ENCODE measurements at regions not wholly inside any gene's neighbourhood (a gene's known extent, or its start where the extent isn't known, plus 50 kb on each side); places are given as distances from the start of the nearest gene placed in this dataset.
"Not testable (repeated sequence)": the region's sequence is repeated elsewhere in the genome, so short reads cannot be mapped to it uniquely, and the experiment has no call there.

DNA sequence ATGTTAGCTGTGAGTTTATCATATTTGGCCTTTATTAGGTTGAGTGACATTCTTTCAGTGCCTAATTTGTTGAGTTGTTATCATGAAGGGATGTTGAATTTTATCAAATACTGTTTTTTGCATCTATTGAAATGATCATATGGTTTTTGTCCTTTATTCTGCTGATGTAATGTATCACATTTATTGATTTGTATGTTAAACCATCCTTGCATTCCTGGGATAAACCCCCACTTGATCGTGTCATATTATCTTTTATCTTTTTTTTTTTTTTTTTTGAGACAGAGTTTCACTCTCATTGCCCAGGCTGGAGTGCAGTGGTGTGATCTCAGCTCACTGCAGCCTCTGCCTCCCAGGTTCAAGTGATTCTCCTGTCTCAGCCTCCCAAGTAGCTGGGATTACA lies 51.9 kb upstream of the MFGE8 start:
- DNase-seq, result not testable (repeated sequence)

DNA sequence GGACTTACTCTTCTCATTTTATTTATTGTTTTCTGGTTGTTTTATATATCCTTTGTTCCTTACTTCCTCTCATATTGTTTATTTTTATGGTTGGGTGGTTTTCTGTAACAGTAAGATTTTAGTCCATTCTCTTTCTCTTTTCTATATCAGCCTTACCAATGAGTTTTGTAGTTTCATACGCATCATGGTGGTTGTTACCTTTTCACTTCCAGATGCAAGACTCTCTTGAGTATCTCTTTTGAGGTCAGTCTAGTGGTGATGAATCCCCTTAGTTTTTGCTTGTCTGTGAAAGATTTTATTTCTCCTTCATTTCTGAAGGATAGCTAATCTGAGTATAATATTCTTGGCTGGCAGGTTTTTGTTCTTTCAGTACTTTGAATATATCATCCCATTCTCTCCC lies 57.1 kb upstream of the MFGE8 start:
- DNase-seq, result no peak

DNA sequence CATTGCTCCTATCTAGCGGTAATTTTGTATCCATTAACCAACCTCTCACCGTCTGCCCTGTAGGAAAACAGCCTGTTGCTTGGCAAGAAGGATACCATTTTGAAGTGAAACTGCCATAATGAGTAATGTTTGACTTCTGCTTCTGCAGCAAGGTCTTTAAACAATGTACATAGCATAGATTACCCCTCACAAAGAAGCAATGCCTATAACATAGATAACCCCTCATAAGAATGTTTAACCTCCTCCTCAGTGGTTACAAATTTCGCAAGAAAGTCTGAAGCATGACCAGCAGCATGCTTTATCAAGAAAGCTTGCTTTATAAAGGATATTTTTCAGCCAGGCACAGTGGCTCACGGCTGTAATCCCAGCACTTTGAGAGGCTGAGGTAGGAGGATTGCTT lies 61.2 kb upstream of the MFGE8 start:
- no peak for DNase-seq

DNA sequence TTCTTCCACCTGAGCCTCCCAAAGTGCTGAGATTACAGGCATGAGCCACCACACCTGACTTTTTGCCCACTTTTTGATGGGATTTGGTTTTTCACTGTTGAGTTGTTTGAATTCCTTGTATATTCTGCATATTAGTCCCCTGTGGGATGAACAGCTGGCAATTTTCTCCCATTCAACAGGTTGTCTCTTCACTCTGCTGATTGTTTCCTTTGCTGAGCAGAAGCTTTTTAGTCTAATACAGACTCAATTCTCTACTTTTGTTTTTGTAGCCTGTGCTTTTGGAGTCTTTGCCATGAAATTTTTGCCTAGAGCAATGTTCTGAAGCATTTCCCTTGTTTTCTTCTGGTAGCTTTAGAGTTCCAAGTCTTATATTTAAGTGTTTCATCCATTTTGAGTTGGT lies 62.7 kb upstream of the MFGE8 start:
- DNase-seq, result no peak

DNA sequence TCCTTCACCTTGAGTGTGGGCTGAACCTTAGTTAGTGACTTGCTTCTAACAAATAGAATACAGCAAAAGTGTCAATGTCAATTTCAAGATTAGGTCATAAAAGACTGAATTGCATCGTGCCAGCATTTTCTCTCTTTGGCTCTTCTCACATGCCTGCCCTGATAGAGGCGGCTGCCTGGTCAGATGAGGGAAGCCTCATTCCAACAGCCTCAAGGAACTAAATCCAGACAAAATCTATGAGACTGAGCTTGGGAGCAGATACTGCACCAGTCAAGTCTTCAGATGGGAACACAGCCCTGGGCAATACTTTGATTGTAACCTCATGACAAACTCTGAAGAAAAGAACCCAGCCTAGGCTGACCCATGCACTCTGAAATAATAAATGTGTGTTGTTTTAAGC lies 63.5 kb upstream of the MFGE8 start:
- DNase-seq, result no peak

DNA sequence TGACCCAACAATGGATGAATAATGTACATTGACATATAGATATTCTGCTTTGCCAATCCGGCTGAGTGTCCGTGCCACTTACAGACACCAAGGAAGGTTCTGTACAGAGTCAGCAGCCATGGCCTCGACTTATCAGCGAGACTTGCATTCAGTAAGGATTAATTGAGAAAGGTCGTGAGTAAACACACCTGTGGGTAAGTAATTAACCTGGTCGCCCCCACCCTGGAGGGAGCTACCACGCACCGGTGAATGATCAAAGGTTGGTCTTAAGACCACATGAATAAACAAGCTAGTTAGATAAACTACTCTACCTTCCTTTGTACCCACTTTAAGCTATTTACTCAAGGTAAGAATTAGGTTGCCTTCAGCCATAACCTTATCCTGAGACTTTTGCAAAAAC lies 66.5 kb upstream of the MFGE8 start:
- no peak for DNase-seq

DNA sequence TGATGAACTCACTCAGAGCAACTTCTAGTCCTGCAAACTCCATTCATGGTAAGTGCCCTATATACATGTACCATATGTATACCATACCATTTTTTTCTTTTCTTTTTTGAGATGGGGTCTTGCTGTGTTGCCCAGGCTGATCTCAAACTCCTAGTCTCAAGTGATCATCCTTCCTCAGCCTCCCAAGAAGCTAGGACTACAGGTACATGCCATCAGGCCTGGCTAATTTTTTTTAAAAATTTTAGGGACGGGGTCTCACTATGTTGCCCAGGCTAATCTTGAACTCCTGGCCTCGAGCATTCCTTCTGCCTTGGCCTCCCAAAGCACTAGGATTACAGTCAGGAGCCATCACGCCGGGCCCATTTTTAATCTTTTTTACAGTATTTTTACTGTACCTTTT lies 67.3 kb upstream of the MFGE8 start:
- no peak for DNase-seq

DNA sequence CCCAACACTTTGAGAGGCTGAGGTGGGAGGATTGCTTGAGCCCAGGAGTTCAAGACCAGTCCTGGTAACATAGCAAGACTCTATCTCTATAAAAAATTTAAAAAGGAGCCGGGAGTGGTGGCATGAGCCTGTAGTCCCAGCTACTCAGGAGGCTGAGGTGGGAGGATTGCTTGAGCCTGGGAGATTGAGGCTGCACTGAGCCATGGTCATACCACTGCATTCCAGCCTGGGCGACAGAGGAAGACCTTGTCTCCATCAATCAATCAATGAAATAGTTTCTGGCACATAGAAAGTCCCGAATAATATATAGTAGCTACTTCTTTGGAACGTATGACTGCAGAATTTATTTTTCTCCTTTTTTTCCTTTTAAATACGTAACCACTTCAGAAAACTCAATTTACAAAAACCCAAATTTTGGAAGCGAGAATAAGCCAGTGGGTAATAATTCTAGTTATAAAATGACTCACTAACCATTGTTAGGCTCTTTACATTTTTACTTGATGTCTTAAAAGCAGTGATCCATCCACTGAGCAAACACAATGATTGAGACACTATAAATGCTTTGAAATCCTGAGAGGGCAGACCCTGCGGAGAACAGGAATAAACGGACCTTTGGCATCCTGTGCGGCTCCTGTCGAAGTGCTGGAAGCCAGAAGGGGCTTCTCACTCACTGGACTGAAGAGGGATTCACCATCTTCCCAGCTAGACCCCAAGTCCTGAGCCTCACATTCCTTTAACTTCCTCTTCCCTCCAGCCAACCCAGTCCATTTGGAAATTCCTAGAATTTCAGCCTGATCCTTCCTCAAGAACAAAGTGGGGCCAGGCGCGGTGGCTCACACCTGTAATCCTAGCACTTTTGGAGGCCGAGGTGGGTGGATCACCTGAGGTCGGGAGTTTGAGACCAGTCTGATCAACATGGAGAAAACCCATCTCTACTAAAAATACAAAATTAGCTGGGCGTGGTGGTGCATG lies 68.4 kb upstream of the MFGE8 start:
- no peak for DNase-seq

DNA sequence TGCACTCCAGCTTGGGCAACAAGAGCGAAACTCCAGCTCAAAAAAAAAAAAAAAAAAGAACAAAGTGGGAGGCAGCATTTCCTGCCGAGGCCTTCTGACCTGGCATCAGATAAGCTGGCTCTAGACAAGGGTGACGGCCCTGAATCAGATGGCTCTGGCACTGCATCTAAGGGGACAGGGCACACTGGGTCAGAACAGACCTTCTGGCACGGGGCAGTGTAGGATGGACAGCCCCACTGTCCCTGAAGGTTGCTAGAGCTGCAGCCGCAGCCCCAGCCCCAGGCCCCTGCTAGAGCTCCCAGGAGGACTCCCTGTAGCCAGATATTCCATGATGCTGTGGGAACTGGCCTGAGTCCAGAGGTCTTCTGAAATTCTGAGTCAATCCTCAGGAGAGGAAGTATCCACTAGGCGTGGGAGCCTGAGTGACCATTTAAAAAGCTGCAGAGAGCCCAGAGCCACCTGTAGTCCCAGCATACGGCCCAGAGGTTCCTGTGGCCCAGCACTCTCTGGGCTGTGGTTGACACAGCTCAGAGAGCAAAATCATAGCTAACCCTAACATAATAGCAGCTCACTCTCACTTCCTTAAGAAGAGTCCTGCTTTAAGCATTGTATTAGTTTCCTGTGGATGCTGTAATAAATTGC lies 69.2 kb upstream of the MFGE8 start:
- DNase-seq, result peak; percentile 56

DNA sequence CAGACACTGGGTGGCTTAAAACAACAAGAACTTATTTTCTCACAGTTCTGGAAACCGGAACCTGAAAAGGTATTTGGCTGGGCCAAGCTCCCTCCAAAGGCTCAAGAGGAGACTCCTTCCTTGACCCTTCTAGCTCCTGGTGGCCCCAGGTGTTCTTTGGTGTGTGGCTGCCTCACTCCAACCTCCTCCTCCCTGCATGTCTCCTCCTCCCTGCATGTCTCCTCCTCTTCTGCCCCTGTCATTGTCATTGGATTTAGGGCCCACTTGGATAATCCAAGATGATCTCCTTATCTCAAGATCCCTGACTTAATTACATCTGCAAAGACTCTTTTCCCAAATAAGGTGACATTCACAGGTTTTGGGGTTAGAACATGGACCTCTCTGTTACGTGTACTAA lies 69.8 kb upstream of the MFGE8 start:
- no peak for DNase-seq

DNA sequence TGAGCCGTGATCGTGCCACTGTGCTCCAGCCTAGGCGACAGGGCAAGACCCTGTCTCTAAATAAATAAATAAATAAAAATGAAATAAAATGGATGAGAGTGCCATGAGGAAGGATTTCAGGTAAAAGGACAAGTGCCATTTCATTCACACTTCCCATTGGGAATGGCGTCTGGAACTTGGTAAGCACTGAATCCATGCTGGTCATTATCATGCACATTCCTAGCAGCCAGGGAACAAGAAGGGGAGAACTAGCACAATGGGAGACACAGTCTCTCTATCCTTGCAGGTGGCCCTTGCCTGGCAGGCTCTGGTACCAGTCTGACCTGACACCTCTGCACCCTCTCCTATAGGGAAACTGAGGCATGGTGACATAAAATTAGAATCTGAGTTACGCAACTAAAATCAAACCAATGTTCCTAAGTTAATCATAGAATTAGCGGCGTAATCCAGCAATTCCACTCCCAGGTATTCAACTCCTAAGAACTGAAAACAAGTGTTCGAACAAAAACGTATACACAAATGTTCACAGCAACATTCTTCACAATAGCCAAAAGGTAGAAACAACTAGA lies 70.8 kb upstream of the MFGE8 start:
- no peak for DNase-seq

DNA sequence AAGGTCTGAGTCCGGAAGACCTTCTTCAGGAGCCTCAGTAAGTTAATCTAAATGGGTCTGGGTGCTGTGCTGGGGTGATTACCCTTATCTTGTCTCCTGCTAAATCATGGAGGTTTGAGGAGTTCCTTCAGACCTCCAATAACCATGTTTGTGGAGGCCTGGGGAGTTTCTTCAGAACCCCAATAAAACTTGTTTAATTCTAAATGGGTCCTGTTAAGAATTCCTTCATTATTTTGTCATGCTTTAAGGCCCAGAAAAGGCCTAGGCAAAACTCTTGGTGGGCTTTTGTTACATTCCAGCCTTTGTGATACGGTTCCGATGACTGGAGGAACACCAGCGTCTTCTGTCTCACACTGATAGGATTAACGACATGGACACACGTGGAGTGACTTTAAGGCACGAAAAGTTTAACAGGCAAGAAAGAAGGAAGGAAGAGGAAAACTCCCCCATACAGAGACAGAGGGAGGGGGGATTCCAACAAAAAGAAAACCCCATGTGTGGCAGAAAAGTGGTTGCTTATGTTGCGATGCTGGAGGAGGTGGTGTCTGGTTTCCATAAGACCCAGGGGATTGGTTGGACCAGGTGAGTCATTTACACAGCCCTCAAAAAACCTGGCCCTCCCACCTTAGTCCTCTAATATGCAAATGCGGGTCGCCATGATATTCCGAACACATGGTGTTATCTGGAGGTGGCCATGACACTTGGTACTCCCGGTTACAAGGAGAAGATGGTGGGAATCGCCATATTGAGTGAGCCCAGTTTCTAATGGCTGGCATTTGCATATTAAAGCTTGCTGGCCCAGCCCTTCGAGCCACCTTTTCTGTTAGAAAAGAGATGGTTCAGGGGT lies 72.6 kb upstream of the MFGE8 start:
- DNase-seq, result no peak

DNA sequence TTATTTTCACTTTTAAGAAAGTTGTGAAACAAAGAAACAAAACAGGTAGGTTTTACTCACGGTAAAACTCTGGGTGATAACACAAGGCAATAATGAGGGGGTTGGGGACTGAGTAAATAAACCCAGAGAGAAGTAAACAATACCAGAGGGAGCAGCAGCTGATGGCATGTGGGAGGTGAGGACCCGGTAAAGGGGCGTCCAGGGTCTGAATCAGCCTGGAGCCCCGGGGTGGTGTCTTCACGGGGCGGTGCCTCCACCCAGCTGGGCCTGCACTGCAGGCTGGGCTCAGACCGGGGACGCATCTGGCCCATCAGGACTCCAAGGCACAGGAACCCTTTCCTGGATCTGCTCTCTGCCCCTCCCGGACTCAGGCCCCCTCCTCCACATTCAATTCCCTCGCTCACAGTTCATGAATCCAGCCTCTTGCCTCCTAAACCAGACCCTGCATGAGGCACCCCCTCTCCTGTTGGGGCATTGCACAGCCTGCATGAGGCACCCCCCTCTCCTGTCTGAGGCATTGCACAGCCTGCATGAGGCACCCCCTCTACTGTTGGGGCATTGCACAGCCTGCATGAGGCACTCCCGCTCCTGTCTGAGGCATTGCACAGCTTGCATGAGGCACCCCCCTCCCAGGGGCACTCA lies 73.9 kb upstream of the MFGE8 start:
- no peak for DNase-seq

DNA sequence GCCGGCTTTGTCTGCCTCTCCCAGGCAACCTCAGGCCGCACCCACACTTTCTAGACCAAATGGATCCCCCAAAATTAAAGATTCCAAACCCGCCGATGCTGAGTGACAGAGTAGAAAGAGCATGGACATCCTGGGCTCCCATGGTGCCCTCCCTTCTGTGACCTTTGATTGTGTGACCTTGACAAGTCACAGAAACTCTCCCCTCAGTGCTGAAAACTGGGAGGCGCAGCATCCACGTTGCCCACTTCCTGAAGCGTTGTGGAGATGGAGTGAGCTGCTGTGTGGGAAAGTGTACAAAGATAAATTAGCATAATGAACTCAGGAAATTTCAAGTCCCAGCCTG lies 74.4 kb upstream of the MFGE8 start:
- DNase-seq, result no peak

DNA sequence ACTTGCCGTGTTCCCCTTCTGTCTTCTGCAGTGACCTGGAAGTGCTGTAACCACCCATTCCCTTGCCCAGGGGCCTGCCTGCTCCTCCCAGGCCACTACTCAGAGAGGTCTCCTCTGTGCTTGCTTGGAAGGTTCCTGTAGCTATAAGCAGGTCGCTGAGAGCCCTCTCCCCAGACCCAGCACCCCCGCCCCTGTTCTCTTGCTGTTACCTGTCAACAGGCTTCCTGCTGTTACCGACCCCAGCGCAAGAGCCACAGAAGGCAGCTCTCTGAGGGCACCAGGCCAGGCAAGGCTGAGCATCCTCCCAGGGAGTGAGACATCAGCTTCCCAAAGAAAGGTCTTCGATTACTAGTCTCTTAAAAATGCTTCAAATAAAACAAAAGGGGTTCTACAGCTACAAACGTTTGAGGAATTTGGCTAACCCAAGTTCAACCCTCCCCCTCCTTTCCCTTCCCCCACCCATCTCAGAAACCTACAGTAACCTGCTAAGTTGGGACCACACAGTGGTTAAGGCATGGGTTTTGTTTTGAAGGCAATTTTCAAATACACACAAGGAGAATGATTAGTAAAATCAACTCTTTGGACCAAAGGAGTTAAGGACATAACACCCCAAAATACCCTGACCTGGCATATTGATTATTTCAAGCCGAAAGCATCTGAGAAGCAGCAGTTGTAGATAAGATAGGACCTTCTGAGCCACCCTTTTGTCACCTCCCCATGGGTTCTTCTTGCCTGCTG lies 74.9 kb upstream of the MFGE8 start:
- no peak for DNase-seq

DNA sequence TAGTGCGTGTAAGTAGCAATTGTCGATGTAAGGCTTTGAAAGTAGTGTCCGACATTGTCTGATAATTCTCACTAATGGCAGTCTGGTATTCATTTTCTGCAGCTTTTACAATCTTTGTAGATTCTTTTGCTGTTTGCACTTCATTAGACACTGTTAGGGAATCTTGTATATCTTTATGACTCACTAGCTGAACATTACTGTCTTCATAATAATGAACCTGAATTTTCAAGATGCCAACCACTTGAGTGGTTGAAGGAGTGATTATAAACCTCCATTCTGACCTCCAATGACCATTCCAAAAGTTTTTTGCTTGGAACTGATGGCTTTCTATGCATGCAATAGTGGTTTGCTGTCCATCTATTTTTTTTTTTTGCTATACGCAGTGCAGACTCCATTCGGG lies 76.4 kb upstream of the MFGE8 start:
- DNase-seq, result no peak

DNA sequence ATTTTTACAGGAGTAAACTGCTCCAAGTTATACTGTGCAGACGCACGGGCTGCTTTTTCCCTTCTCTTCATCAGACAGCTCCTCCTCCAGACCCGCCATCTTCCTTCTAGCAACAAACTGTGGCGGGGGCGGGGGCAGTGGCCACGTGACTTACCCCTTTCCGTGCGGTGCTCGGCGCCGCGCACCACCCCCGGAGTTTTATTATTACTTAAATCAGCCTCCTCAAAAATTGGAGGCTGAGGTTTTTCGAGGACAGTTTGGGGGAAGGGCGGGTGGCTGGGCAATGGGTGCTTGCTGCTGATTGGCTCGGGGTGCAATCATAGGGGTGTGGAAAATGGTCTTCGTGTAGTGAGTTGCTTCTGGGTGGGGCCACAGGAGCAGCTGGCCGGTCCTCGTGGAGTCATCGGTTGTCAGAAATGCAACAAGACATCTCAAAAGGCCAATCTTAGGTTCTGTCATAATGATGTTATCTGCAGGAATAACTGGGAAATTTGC lies 77.1 kb upstream of the MFGE8 start:
- no peak for DNase-seq

DNA sequence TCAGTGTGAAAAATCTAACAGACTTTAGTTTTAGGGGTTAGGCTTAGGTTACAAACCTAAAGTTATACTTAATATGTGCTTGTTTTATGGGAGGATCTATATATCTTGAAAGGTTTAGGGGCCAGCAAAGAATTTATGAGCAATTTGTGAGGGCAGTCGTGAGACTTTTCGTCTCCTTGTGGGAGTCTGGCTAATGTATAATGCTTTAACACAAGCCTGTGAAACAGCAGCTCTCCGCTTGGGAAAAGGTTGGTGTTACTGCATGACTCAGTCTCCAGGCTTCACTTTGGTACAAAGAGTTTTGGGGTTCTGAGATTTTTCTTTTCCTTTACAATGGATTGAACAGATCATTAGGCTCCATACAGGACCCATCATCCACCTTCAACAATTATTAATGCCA lies 79.0 kb upstream of the MFGE8 start:
- no peak for DNase-seq

DNA sequence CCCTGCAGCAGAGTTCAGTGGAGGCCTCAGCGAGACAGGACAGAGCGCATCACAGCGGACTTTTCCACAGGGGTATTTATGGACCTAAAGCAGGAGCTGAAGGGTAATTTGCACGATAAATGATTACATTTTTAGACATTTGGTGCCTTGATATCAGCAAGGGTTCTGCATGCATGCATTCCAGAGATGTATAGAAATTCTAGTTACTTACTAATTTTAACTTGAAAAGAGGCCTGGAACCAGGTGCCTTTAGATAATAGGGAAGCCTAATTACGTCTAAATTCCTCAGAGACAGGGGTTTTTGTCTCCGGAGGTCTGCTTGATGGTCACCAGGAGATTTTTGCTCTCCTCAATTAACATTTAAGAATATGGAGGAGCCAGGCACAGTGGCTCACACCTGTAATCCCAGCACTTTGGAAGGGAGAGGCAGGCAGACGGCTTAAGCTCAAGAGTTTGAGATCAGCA lies 79.8 kb upstream of the MFGE8 start:
- DNase-seq, result no peak

DNA sequence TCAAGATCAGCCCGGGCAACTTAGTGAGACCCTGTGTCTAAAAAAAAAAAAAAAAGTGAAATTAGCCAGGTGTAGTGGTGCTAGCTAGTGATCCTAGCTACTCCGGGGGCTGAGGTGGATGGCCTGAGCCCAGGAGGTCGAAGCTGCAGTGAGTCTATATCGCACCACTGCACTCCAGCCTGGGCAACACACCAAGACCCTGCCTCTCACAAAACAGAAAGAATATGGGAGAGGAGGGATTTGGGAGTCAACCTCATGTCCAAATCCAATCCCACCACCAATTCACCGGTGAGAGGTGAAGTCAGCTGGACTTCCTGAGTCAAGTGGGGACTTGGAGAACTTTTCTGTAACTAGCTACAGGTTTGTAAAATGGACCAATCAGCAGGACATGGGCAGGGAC lies 80.5 kb upstream of the MFGE8 start:
- no peak for DNase-seq

DNA sequence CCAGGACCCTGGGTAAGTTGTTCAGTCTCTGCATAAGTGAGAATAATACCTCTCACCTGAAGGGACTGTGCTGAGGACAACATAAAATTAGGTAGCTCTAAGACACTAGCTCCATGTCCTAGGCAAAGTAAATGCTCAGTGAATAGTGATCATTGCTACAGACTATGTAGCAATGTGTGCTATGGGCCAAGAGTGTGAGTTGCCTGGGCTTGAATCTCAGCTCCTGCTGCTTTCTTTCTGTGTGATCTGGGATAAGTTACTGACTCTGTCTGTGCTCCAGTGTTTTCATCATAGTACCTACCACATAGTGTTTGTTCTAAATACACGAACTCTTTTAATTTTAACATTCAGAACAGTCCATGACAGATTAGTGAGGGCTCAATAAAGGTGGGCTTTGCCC lies 81.1 kb upstream of the MFGE8 start:
- DNase-seq, result no peak

DNA sequence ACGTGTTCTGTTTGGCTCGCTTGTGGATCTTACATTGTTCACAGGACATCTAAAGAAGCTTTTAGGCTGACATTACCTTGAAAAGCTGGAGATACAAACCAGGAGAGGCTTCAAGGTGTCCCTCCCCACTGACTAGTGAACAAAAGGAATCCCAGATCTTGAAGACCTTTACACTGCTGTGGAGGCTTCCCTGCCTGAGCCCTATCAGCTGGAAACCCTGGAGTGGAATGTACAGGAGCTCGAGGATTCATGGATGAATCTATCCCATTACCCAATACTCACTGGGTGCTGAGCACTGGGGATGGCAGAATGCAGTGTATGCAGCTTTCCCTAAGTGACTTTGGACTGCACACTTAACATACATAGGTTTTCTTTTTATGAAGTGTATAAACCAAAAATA lies 82.3 kb upstream of the MFGE8 start:
- DNase-seq, result no peak

Data from left hindlimb (tissue), 1 donor.